Esophagus muscularis mucosa (tissue), 3 donors: ENCODE measurements at regions not wholly inside any gene's neighbourhood (a gene's known extent, or its start where the extent isn't known, plus 50 kb on each side); places are given as distances from the start of the nearest gene placed in this dataset.

Experiments
- CTCF ChIP-seq, 3 experiments: fragments of 200-600 bp in 2 of 3; fragments of 450-650 bp in 1 of 3; sonication (generic) in 2 of 3; IDR thresholded peaks; one replicate each; pipeline ENCODE4 v1.5.1; 2017 to 2019; ENCODE audit warnings: antibody characterized with exemption in 3 of 3, mild to moderate bottlenecking in 2 of 3, moderate library complexity in 1 of 3
- POLR2A ChIP-seq: fragments of 450-650 bp; IDR thresholded peaks from one replicate; pipeline ENCODE4 v1.6.1; 2017; ENCODE audit warnings: antibody characterized with exemption, moderate library complexity, mild to moderate bottlenecking, low read depth
- POLR2AphosphoS5 ChIP-seq, 2 donors: sonication (generic); formaldehyde crosslinking; IDR thresholded peaks; one replicate each; pipeline ENCODE4 v1.6.1; 2017; ENCODE audit warnings: antibody characterized with exemption in 2 of 2

- TF ChIP-seq CTCF (IDR thresholded peaks at IDR 0.05) (no peak), POLR2AphosphoS5 (IDR thresholded peaks at IDR 0.05) (no peak), POLR2A (no peak)
Observed at GRCh38 chr20:17832236-17832915, 132.6 kb downstream of the BANF2 start.
